HUDEP-2 (cell line): ENCODE measurements at regions not wholly inside any gene's neighbourhood (a gene's known extent, or its start where the extent isn't known, plus 50 kb on each side); places are given as distances from the start of the nearest gene placed in this dataset.

Experiments
- DNase-seq, 76 experiments: peaks; one replicate each; lab custom pipeline; 2025; ENCODE audit not compliant: unreplicated experiment in 76 of 76; lab: John Stamatoyannopoulos, UW

DNA sequence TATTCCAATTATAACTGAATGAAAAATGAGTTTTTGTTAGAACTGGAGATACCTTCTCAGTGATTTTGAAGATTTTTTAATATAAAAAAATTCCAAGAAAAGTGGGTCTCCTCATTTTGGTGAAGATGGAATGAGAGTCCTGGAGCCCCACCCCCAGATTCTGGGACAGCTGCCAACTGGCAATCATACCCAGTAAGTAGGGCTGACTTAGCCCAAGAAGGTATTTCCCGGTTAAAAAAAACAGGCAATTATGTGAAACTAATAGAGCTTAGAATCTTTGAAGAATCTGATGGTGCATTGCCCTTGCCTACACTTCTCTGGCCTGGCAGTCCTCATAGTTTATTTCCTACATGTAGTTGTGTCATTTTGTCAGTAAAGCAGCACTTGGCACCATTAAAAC, 52.8 kb upstream of the VWDE start:
- DNase-seq, result peak in 4 of 76 experiments; percentile 3 to 22 (median 8)

GRCh38 chr7:12458520-12459131, 55.0 kb upstream of the VWDE start:
- peak in 26 of 76 experiments; percentile 2 to 52 (median 31) for DNase-seq

- DNase-seq, result no peak
Measured at GRCh38 chr7:12467837-12468236, 64.2 kb upstream of the VWDE start.

- DNase-seq, result no peak
Measured at GRCh38 chr7:12469568-12469967, 65.9 kb upstream of the VWDE start.

GRCh38 chr7:12470930-12471329, 67.3 kb upstream of the VWDE start:
- DNase-seq, result no peak

GRCh38 chr7:12474035-12474434, 70.4 kb upstream of the VWDE start:
- no peak for DNase-seq

DNA sequence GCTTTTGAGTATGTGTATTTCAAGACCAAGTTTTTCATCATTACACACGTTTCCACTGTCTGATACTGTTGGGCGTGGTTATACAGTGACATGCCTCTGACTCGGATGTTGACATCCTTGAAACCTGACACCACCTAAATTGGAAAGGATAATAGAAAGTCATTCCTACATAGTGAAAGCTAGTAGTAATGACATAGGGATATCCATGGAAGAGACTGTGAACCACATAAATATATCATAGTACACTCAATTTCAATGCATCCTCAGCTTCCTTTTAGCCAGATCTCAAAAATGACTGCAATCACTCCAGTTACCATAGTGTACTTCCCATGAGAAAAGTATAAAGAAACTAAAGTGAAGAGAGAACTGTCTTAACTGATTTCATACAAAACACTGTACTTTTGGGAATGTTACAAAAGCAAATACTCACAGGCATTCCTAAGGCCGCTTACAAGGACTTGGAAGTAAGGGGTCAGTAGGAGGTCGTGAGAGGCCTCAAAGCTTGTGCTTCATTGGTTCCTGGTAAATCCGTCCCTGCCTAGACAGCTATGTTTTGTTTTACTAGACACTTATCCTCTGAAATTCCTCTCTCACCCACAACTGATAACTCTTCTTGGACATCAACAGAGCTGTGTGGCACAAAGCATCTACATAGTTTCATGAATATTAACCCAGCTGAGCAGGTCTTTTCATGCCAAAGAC, 71.8 kb upstream of the VWDE start:
- no peak for DNase-seq

DNA sequence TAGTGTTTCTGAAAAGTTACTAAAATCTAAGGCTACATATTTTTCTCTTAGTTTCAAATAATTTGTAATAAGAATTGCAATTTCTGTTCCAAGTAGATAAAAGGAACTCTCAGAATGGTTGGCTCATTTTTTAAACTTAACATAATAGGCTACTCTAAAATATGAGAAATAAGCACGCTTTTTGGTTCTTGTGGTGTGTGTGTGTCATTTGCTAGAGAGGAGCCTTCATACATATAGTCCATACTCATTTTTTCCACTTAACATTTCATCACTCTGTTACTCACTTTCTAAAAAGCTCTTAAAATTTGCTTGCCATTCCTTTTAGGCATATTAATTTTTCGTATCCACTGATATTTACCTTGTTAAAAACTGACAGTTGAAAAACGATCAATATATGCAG, 74.0 kb upstream of the VWDE start:
- DNase-seq, result no peak

DNA sequence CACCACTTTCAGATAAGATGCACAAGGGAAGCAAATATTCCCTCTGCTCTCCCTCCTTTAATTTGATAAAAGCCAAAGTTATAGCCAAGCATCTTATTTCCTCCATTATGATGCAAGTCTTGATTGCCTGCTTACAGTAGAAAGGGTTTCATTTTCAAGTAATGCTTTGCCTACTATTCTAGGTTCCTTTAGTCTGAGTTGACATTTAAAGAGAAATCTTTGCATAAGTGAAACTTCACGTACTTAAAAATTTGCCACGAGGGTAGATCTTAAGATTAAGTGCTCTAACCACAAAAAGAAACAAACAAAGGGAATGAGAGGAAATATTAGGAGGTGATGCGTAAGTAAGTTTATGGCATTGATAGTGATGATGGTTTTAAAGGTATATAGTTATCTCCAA, 78.1 kb upstream of the VWDE start:
- no peak for DNase-seq

GRCh38 chr7:12485845-12486244, 82.2 kb upstream of the VWDE start:
- no peak for DNase-seq

DNA sequence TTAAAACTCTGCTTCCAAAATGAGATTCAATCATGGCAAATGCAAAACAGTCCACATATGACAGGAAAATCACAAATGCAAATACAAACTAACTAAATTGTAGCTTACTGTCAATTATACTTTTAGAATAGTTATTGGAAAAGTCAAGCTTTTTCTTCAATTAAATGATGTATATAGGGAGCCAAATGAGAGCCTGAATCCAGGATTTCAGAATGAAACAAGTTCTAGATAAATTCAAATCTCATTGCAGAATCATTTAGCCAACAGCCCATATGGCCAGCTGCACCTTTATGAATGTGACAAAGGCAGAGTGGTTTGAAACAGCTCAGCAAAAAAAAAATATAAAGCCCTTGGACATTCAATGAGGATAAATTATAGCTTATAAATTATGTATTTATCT, 82.2 kb upstream of the SCIN start:
- no peak for DNase-seq

GRCh38 chr7:12490107-12490688, 80.3 kb upstream of the SCIN start:
- no peak for DNase-seq

DNA sequence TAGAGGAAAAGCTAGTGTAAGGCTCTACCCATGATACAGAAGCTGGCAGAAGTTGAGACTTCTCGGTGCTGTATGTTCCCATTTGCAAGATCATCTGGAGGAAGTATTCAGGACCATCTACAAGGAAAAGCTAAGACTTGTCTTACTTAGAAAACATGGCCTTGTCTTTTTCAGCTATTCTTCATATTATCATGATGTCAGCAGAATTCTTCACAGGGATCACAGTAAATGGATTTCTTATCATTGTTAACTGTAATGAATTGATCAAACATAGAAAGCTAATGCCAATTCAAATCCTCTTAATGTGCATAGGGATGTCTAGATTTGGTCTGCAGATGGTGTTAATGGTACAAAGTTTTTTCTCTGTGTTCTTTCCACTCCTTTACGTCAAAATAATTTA, 79.6 kb upstream of the SCIN start:
- no peak for DNase-seq

DNA sequence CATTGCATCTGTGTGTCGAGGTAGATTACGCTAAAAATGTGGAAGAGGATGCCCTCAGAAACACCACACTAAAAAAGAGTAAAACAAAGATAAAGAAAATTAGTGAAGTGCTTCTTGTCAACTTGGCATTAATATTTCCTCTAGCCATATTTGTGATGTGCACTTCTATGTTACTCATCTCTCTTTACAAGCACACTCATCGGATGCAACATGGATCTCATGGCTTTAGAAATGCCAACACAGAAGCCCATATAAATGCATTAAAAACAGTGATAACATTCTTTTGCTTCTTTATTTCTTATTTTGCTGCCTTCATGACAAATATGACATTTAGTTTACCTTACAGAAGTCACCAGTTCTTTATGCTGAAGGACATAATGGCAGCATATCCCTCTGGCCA, 79.0 kb upstream of the SCIN start:
- no peak for DNase-seq

DNA sequence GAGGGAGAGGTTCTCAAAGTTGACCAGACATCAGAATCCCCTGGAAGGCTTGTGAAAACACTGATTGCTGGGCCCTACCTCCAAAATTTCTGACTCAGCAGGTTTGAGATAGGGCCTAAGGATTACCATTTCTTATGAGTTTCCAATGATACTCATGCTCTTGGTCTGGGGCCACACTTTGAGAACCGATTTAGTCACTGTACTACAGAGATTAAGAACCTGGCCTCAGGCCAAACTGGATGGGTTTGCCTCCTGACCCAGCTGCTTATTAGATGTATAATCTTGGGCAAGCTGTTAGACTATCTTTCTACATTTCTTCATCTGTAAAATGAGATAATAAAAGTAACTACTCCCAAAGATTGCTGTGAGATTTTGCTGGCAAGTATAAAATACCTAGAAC, 77.1 kb upstream of the SCIN start:
- DNase-seq, result peak in 62 of 76 experiments; percentile 3 to 81 (median 48)

GRCh38 chr7:12493863-12494686, 76.4 kb upstream of the SCIN start:
- DNase-seq, result no peak

- DNase-seq, result peak in 1 of 76 experiments; percentile 22
Measured at GRCh38 chr7:12494687-12495024, 75.9 kb upstream of the SCIN start.

GRCh38 chr7:12496901-12497674, 73.4 kb upstream of the SCIN start:
- DNase-seq, result peak in 12 of 76 experiments; percentile 0 to 28 (median 14)

DNA sequence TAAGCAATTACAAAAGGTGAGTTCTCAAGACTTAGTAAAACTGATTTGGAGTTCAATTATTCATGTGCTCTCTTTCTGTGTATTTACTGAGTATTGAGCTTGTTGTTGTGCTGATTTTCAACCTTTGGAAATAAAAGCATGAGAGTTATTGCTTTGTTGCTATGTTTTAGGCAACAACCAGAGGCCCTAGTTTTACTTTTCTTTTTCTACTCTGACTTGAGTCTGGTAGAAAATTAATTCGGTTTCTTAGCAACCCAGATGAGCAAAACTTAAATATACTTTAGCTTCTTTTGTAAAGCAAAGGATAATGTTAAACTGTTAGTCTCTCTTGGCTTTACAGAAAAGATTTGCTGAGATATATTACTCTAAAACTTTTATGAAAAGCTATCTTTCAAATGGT, 66.4 kb upstream of the SCIN start:
- DNase-seq, result no peak

- no peak for DNase-seq
Measured at GRCh38 chr7:12508005-12508404, 62.5 kb upstream of the SCIN start.

GRCh38 chr7:12508554-12508953, 62.0 kb upstream of the SCIN start:
- no peak for DNase-seq
